WTC11 (cell line): ENCODE measurements at regions not wholly inside any gene's neighbourhood (a gene's known extent, or its start where the extent isn't known, plus 50 kb on each side); places are given as distances from the start of the nearest gene placed in this dataset.

Experiments used
- ATAC-seq: fragments of 200-7000 bp; cut with Tn5 transposase; 2 replicates; pipeline ENCODE4 v1.10.0; 2021; ENCODE audit warnings: mild to moderate bottlenecking, moderate library complexity
- CTCF ChIA-PET: fragments of 300-600 bp; sonication (Branson Sonifier 250); formaldehyde crosslinking; loops from one replicate; lab custom pipeline; 2021; ENCODE audit warnings: antibody characterized with exemption; lab: Charles Lee
- POLR2A ChIA-PET: fragments of 350-600 bp; sonication (Branson Sonifier 250); formaldehyde crosslinking; loops from one replicate; lab custom pipeline; 2021; ENCODE audit warnings: antibody characterized with exemption; lab: Charles Lee
- DNase-seq: peaks from one replicate; pipeline ENCODE4 v3.0.0; 2021; ENCODE audit warnings: low spot score
- H3K27ac Mint-ChIP-seq: 2 replicates; pipeline ENCODE4 v1.8.0; 2021; ENCODE audit warnings: mixed read lengths
- H3K27me3 Mint-ChIP-seq: 2 replicates; pipeline ENCODE4 v1.8.0; 2021; ENCODE audit warnings: low read depth, mild to moderate bottlenecking, moderate library complexity, mixed read lengths
- H3K36me3 Mint-ChIP-seq: 2 replicates; pipeline ENCODE4 v1.8.0; 2021; ENCODE audit warnings: mixed read lengths
- H3K4me1 Mint-ChIP-seq: 2 replicates; pipeline ENCODE4 v1.8.0; 2022; ENCODE audit warnings: mixed read lengths
- H3K4me3 Mint-ChIP-seq: 2 replicates; pipeline ENCODE4 v1.8.0; 2021; ENCODE audit warnings: mild to moderate bottlenecking, moderate library complexity, mixed read lengths
- H3K9me3 Mint-ChIP-seq: 2 replicates; pipeline ENCODE4 v1.8.0; 2021; ENCODE audit warnings: mixed read lengths
- CDX4 ChIP-seq: fragments of 250-450 bp; sonication (Bioruptor Pico); IDR thresholded peaks from 2 replicates; pipeline ENCODE4 v1.9.0; 2021; ENCODE audit warnings: moderate library complexity, mild to moderate bottlenecking, inconsistent platforms, borderline replicate concordance
- MYBL2 ChIP-seq: sonication (generic); formaldehyde crosslinking; IDR thresholded peaks from 2 replicates; pipeline ENCODE4 v1.8.1; 2023; ENCODE audit warnings: mild to moderate bottlenecking, moderate library complexity, missing genetic modification reagents
- PRDM15 ChIP-seq: sonication (generic); formaldehyde crosslinking; IDR thresholded peaks from 2 replicates; pipeline ENCODE4 v1.8.0; 2022; ENCODE audit warnings: missing genetic modification reagents
- TEAD1 ChIP-seq: sonication (generic); formaldehyde crosslinking; IDR thresholded peaks from 2 replicates; pipeline ENCODE4 v1.8.0; 2022; ENCODE audit warnings: mild to moderate bottlenecking, missing genetic modification reagents
- TP53 ChIP-seq: sonication (generic); formaldehyde crosslinking; IDR thresholded peaks from 2 replicates; pipeline ENCODE4 v1.8.1; 2023; ENCODE audit warnings: mild to moderate bottlenecking, missing genetic modification reagents
- USF1 ChIP-seq: sonication (generic); formaldehyde crosslinking; IDR thresholded peaks from 2 replicates; pipeline ENCODE4 v1.8.0; 2022; ENCODE audit warnings: mild to moderate bottlenecking, missing genetic modification reagents
- USF2 ChIP-seq: sonication (generic); formaldehyde crosslinking; IDR thresholded peaks from 2 replicates; pipeline ENCODE4 v1.8.1; 2023; ENCODE audit warnings: mild to moderate bottlenecking, missing genetic modification reagents, moderate library complexity
- ZBTB21 ChIP-seq: sonication (generic); formaldehyde crosslinking; IDR thresholded peaks from 2 replicates; pipeline ENCODE4 v1.8.1; 2023; ENCODE audit warnings: mild to moderate bottlenecking, missing genetic modification reagents, borderline replicate concordance
- ZMAT4 ChIP-seq: fragments of 250-450 bp; sonication (Bioruptor Pico); IDR thresholded peaks from 2 replicates; pipeline ENCODE4 v1.9.0; 2021; ENCODE audit warnings: mild to moderate bottlenecking
- ZSCAN18 ChIP-seq: fragments of 250-450 bp; sonication (Bioruptor Pico); IDR thresholded peaks from 2 replicates; pipeline ENCODE4 v2.1.2; 2022; ENCODE audit warnings: mild to moderate bottlenecking, moderate library complexity

GRCh38 chr5:176736931-176737745 lies 73.2 kb upstream of the UNC5A start:
- H3K4me3 Mint-ChIP-seq: no peak overlapping the region
- DNase-seq (no peak), ATAC-seq (no peak)
- no peak overlapping the region for H3K27ac Mint-ChIP-seq
- H3K9me3 Mint-ChIP-seq: no peaks in the 10 kb centered on the region
- TF ChIP-seq TEAD1 (CRISPR knock-in tag): no peak
- peak; percentile 15; the same call in 1 of the 2 replicates for TF ChIP-seq PRDM15 (CRISPR knock-in tag)
- no peak for TF ChIP-seq MYBL2
- H3K27me3 Mint-ChIP-seq: peaks cover 32% of the 10 kb centered on the region
- H3K4me1 Mint-ChIP-seq: peaks cover 49% of the 10 kb centered on the region
- ChIA-PET POLR2A (interaction anchor here (0.6 kb wide), 1 partner anchor 9 kb away, joined by 3 read pairs; no protein-coding TSS in a partner anchor), CTCF (interaction anchor here (0.6 to 7.0 kb wide), 5 partner anchors 14 to 76 kb away, joined by 3 to 54 read pairs (median 3); no protein-coding TSS in a partner anchor)
- H3K36me3 Mint-ChIP-seq: no peaks in the 10 kb centered on the region

GRCh38 chr5:176737746-176738636 lies 72.4 kb upstream of the UNC5A start:
- DNase-seq: no peak
- Mint-ChIP-seq H3K27me3 (peaks cover 34% of the 10 kb centered on the region), H3K36me3 (no peaks in the 10 kb centered on the region), H3K27ac (no peak overlapping the region), H3K9me3 (no peaks in the 10 kb centered on the region), H3K4me1 (peaks cover 47% of the 10 kb centered on the region), H3K4me3 (no peak overlapping the region)
- POLR2A ChIA-PET: interaction anchor here (0.6 kb wide), 1 partner anchor 483 kb away, joined by 4 read pairs; no protein-coding TSS in a partner anchor
- no peak for TF ChIP-seq CDX4 (CRISPR knock-in tag)
- TF ChIP-seq USF2 (CRISPR knock-in tag): peak; percentile 80
- TF ChIP-seq USF1 (CRISPR knock-in tag): peak; percentile 73; the same call in 1 of the 2 replicates
- ATAC-seq: no peak
- CTCF ChIA-PET: interaction anchor here (0.7 to 7.0 kb wide), 5 partner anchors 38 to 77 kb away, joined by 3 to 54 read pairs (median 3); no protein-coding TSS in a partner anchor

- ATAC-seq (no peak), DNase-seq (no peak)
- Mint-ChIP-seq H3K4me1 (peaks cover 49% of the 10 kb centered on the region), H3K9me3 (no peaks in the 10 kb centered on the region), H3K27ac (no peak overlapping the region), H3K27me3 (peaks cover 34% of the 10 kb centered on the region), H3K4me3 (no peak overlapping the region), H3K36me3 (no peaks in the 10 kb centered on the region)
- ChIA-PET CTCF (interaction anchor here (0.6 to 7.0 kb wide), 6 partner anchors 10 to 132 kb away, joined by 3 to 54 read pairs (median 4); no protein-coding TSS in a partner anchor), POLR2A (interaction anchor here (0.6 to 1.4 kb wide), 3 partner anchors 46 to 482 kb away, joined by 3 to 4 read pairs (median 4); partner anchors contain the start of gene UIMC1)
- TF ChIP-seq ZBTB21 (CRISPR knock-in tag): no peak
- peak; percentile 14; the same call in 1 of the 2 replicates for TF ChIP-seq TP53 (CRISPR knock-in tag)
- TF ChIP-seq ZMAT4 (CRISPR knock-in tag): no peak
- no peak for TF ChIP-seq MYBL2
- TF ChIP-seq ZSCAN18 (CRISPR knock-in tag): no peak
- no peak for TF ChIP-seq PRDM15 (CRISPR knock-in tag)
Measured at GRCh38 chr5:176738637-176739250, 71.6 kb upstream of the UNC5A start.
